ENCODE measurements at regions not wholly inside any gene's neighbourhood (a gene's known extent, or its start where the extent isn't known, plus 50 kb on each side); places are given as distances from the start of the nearest gene placed in this dataset.
"Not testable (repeated sequence)": the region's sequence is repeated elsewhere in the genome, so short reads cannot be mapped to it uniquely, and the experiment has no call there.

DNA sequence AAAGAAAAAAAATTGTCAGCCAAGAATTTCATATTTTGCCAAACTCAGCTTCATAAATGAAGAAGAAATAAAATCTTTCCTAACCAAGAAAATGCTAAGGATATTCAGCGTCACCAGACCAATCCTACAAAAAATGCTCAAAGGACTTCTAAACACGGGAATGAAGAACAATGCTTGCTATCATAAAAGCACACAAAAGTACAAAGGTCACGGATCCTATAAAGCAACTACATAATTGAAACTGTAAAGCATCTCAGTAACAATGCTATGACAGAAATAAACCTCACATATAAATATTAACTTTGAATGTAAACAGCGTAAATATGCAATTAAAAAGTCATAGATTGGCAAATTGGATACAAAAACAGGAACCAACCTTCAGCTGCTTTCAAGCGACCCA lies 1314.6 kb upstream of the GYPC start (continued):
- TF ChIP-seq ZNF532 (CRISPR knock-in tag; IDR thresholded peaks at IDR 0.05; ENCODE audit: borderline replicate concordance) = no peak
- TF ChIP-seq SOX15 (CRISPR knock-in tag; IDR thresholded peaks at IDR 0.05) = no peak
- TF ChIP-seq TP53 (CRISPR knock-in tag; IDR thresholded peaks at IDR 0.05) = no peak

GRCh38 chr2:125353542-125353941 lies 1302.4 kb upstream of the GYPC start:
- H3K27me3 Mint-ChIP-seq (ENCODE audit: low read depth); H3K4me3 Mint-ChIP-seq; CTCF ChIA-PET; POLR2A ChIA-PET; H3K27ac Mint-ChIP-seq; H3K36me3 Mint-ChIP-seq; ATAC-seq; H3K4me1 Mint-ChIP-seq; DNase-seq (ENCODE audit: low spot score): not testable (repeated sequence)
- peaks cover 25% of the 10 kb centered on the region for H3K9me3 Mint-ChIP-seq
- TF ChIP-seq HMGA2 (CRISPR knock-in tag; IDR thresholded peaks at IDR 0.05) = peak; percentile 12; the same call in 1 of the 2 replicates

DNA sequence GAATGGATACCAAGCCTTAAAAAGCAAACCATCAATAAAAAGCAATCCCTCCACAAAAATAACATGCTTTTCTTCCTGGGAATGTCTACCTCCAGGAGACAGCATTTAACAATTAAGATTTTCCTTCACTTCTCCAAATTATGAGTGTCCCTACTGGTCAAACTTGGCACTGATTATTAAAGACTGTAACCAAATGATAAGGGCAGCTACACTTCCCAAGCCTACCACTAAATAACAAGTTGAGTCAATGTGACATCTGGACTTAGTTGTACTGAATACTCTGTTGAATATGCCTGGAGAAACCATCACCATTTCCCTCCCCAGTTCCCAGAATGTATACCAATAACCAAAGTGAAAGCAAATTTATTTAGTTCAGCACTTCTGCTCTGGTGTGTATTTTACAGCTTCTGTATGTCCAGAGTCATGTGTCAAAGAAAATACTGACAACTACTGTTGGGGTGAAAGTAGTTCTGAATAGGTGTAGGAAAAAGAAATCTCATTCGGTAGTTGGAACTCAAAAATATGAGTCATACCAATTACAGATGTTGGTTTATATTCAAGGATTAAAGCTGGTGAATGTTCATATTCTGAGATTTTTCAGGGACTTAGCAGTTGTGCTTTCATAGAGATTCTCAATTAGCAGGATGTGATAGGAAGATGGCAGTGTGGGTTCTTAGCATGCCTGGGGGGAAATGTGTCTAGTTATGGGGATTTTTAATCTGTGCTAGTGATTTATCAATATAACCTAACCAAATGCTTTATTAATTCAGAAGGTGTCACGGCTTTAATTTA lies 1291.6 kb upstream of the GYPC start:
- Mint-ChIP-seq H3K9me3 (peaks cover 52% of the 10 kb centered on the region), H3K27me3 (ENCODE audit: low read depth) (no peaks in the 10 kb centered on the region), H3K4me1 (no peaks in the 10 kb centered on the region), H3K27ac (no peak overlapping the region), H3K36me3 (peaks cover 14% of the 10 kb centered on the region), H3K4me3 (no peak overlapping the region)
- ChIA-PET CTCF (no interaction called here), POLR2A (no interaction called here)
- ATAC-seq (no peak), DNase-seq (ENCODE audit: low spot score) (no peak)
- no peak for TF ChIP-seq NR2C2 (CRISPR knock-in tag; IDR thresholded peaks at IDR 0.05)
- TF ChIP-seq ETV6 (CRISPR knock-in tag; IDR thresholded peaks at IDR 0.05) = no peak
- no peak for TF ChIP-seq ESRRA (CRISPR knock-in tag; IDR thresholded peaks at IDR 0.05; ENCODE audit: borderline replicate concordance)
- no peak for TF ChIP-seq ZNF396 (CRISPR knock-in tag; IDR thresholded peaks at IDR 0.05; ENCODE audit: borderline replicate concordance)
- TF ChIP-seq MLX (CRISPR knock-in tag; IDR thresholded peaks at IDR 0.05) = no peak
- no peak for TF ChIP-seq GRHL2 (CRISPR knock-in tag; IDR thresholded peaks at IDR 0.05; ENCODE audit: insufficient replicate concordance, severe bottlenecking)
- TF ChIP-seq ZNF512 (CRISPR knock-in tag; IDR thresholded peaks at IDR 0.05; ENCODE audit: borderline replicate concordance) = no peak
- TF ChIP-seq, protein P1, sequence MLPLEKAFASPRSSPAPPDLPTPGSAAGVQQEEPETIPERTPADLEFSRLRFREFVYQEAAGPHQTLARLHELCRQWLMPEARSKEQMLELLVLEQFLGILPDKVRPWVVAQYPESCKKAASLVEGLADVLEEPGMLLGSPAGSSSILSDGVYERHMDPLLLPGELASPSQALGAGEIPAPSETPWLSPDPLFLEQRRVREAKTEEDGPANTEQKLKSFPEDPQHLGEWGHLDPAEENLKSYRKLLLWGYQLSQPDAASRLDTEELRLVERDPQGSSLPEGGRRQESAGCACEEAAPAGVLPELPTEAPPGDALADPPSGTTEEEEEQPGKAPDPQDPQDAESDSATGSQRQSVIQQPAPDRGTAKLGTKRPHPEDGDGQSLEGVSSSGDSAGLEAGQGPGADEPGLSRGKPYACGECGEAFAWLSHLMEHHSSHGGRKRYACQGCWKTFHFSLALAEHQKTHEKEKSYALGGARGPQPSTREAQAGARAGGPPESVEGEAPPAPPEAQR (CRISPR knock-in tag; IDR thresholded peaks at IDR 0.05) = no peak
- no peak for TF ChIP-seq FOXP4 (CRISPR knock-in tag; IDR thresholded peaks at IDR 0.05)
- no peak for TF ChIP-seq E2F5 (CRISPR knock-in tag; IDR thresholded peaks at IDR 0.05)
- TF ChIP-seq NR3C1 (CRISPR knock-in tag; conservative IDR thresholded peaks at IDR 0.05; ENCODE audit: low read depth) = no peak
- TF ChIP-seq OVOL2 (CRISPR knock-in tag; IDR thresholded peaks at IDR 0.05; ENCODE audit: borderline replicate concordance) = no peak
- no peak for TF ChIP-seq ZMAT4 (CRISPR knock-in tag; IDR thresholded peaks at IDR 0.05)

Data from WTC11 (cell line).